ENCODE measurements at regions not wholly inside any gene's neighbourhood (a gene's known extent, or its start where the extent isn't known, plus 50 kb on each side); places are given as distances from the start of the nearest gene placed in this dataset.

GRCh38 chr18:56248610-56249235 is 389.7 kb downstream of the TXNL1 start:
- Histone ChIP-seq H3K4me3 (no peak overlapping the region), H3K27ac (no peak overlapping the region)
- DNase-seq (ENCODE audit: low spot score), result no peak
- TF ChIP-seq, protein P1, sequence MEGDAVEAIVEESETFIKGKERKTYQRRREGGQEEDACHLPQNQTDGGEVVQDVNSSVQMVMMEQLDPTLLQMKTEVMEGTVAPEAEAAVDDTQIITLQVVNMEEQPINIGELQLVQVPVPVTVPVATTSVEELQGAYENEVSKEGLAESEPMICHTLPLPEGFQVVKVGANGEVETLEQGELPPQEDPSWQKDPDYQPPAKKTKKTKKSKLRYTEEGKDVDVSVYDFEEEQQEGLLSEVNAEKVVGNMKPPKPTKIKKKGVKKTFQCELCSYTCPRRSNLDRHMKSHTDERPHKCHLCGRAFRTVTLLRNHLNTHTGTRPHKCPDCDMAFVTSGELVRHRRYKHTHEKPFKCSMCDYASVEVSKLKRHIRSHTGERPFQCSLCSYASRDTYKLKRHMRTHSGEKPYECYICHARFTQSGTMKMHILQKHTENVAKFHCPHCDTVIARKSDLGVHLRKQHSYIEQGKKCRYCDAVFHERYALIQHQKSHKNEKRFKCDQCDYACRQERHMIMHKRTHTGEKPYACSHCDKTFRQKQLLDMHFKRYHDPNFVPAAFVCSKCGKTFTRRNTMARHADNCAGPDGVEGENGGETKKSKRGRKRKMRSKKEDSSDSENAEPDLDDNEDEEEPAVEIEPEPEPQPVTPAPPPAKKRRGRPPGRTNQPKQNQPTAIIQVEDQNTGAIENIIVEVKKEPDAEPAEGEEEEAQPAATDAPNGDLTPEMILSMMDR (IDR thresholded peaks at IDR 0.05), result no peak

GRCh38 chr18:56246916-56247315 is 391.5 kb downstream of the TXNL1 start:
- no peak for DNase-seq (ENCODE audit: low spot score)
- no peak overlapping the region for H3K27ac ChIP-seq
- H3K4me3 ChIP-seq, result no peak overlapping the region
- TF ChIP-seq, protein P1 (IDR thresholded peaks at IDR 0.05), result no peak

DNA sequence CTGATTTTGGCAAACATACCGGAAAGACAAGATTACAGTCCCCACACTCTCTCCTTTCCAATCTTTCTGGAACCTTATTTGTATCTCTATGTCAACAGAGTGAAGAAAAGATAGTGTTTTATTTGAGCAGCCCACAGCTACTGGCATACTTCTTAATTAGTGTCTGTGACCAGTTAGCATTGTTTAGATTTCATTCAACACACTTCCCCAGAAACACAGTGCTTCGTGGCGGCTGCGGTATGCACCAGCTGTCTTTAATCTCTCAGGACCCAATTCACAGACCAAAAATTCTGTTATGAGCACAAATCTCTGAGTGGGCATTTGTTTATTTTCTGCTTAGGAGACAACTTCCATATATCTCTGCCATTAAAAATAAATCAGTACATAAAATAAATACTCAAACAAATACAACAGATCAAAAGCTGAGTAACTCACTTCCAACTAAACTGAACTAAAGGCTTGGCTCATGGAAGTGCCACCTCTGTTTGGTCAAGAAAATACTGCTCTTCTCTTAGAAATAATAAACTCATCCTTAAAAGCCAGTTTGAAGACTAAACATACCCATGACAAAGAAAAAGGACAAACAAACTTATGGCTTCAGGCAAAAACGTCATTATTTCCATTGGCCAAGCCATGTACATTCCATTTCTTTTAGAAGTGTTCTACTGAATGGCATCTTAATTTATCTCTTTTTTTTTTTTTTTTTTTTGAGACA is 392.4 kb downstream of the TXNL1 start:
- DNase-seq (ENCODE audit: low spot score), result no peak
- Histone ChIP-seq H3K4me3 (no peak overlapping the region), H3K27ac (no peak overlapping the region)
- TF ChIP-seq, protein P1 (IDR thresholded peaks at IDR 0.05), result no peak

- no peak for DNase-seq (ENCODE audit: low spot score)
- Histone ChIP-seq H3K27ac (no peak overlapping the region), H3K4me3 (no peak overlapping the region)
- TF ChIP-seq, protein P1 (IDR thresholded peaks at IDR 0.05), result no peak
These were observed 398.0 kb downstream of the TXNL1 start for GRCh38 chr18:56240405-56240804.

- DNase-seq (ENCODE audit: low spot score), result no peak
- TF ChIP-seq, protein P1 (IDR thresholded peaks at IDR 0.05), result no peak
- Histone ChIP-seq H3K27ac (no peak overlapping the region), H3K4me3 (no peak overlapping the region)
These were observed 399.8 kb downstream of the TXNL1 start for GRCh38 chr18:56238576-56238975.

DNA sequence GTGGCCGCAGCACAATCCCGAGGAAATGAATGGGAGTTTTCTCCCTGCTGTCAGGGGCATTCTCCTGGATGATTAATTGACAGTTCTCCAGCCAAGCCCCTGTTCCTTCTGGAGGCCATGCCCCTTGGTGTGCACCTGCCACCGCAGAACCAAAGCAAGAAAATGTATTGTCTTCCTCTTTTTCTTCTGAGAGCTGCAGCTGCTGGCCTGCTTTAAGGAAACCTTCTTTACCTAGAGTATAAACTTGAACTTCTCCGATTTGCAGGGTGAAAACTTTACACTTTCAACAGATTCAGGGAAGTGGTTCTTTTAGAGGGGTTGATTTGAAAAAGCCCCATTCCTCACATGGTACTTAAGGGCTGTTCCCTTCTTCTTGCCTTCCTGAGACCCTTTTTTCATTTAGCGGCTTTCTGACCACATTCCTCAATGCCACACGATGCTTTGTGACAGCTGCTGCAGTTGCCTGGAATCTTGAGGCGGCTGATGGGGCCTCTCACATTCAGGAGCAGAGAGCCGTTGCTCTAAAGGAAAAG is 402.8 kb downstream of the TXNL1 start:
- TF ChIP-seq, protein P1 (IDR thresholded peaks at IDR 0.05), result no peak
- DNase-seq (ENCODE audit: low spot score), result no peak
- no peak overlapping the region for H3K4me3 ChIP-seq
- H3K27ac ChIP-seq, result no peak overlapping the region

DNA sequence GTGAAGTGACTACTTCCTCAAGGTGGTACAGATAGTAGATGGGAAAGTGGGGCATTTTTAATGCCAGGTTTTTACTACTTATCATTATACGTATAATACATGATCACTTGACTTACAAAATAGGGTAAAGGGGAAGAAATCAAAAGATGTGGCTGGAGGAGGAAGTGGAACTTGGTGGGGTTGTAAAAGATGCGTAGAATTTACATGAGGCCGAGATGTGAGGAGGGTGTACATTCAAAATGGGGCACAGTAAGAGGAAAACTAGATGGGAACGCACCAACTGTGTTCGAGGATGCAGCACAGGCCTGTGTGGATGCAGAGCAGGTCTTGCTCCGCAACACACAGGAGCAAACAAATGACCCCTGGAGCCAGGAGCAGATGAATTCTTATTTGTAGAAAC is 403.3 kb downstream of the TXNL1 start:
- Histone ChIP-seq H3K27ac (no peak overlapping the region), H3K4me3 (no peak overlapping the region)
- no peak for DNase-seq (ENCODE audit: low spot score)
- TF ChIP-seq, protein P1 (IDR thresholded peaks at IDR 0.05), result no peak
